H1 (cell line): ENCODE measurements at regions not wholly inside any gene's neighbourhood (a gene's known extent, or its start where the extent isn't known, plus 50 kb on each side); places are given as distances from the start of the nearest gene placed in this dataset.

Experiments
- FOSL1 ChIP-seq: IDR thresholded peaks from 2 replicates; pipeline ENCODE4 v1.6.1; 2011; ENCODE audit warnings: mild to moderate bottlenecking, low read depth, low read length, moderate library complexity; ENCODE audit not compliant: insufficient read depth

- no peak for TF ChIP-seq FOSL1
These were observed 1067.8 kb downstream of the DNAJB9 start (continued) for GRCh38 chr7:109637428-109637990.
